ENCODE measurements at regions not wholly inside any gene's neighbourhood (a gene's known extent, or its start where the extent isn't known, plus 50 kb on each side); places are given as distances from the start of the nearest gene placed in this dataset.

DNA sequence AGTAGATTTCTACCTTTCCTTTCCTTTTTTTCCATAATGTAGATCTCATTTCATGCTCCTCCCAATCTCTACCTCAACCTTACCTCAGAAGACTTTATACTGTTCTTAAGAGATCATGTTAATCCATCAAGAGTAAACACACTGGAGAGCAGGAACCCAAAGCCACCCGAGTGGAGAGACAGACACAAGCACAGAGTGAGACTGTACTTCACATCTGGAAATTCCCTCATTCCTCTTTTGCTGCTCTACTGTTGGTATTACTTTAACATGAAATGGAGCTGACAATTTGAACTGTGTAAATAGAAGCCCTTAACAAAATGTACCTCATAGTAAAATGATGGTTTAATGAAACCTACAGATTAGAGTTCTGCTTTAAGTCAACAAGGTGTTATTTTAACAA lies 105.7 kb upstream of the RASGEF1B start:
- dilution Hi-C loops (cut with MboI; ENCODE audit: extremely low pct_ligation_motif_present, low sequenced_read_pairs): no loop called here
- TF ChIP-seq, protein P1, sequence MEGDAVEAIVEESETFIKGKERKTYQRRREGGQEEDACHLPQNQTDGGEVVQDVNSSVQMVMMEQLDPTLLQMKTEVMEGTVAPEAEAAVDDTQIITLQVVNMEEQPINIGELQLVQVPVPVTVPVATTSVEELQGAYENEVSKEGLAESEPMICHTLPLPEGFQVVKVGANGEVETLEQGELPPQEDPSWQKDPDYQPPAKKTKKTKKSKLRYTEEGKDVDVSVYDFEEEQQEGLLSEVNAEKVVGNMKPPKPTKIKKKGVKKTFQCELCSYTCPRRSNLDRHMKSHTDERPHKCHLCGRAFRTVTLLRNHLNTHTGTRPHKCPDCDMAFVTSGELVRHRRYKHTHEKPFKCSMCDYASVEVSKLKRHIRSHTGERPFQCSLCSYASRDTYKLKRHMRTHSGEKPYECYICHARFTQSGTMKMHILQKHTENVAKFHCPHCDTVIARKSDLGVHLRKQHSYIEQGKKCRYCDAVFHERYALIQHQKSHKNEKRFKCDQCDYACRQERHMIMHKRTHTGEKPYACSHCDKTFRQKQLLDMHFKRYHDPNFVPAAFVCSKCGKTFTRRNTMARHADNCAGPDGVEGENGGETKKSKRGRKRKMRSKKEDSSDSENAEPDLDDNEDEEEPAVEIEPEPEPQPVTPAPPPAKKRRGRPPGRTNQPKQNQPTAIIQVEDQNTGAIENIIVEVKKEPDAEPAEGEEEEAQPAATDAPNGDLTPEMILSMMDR (optimal IDR thresholded peaks at IDR 0.05 in 1 of 3, IDR thresholded peaks at IDR 0.05 in 1 of 3, conservative IDR thresholded peaks at IDR 0.05 in 1 of 3; ENCODE audit: extremely low read depth in 1 of 3, insufficient read depth in 2 of 3, low read length in 3 of 3): no peak
- no peak for TF ChIP-seq EZH2 (IDR thresholded peaks at IDR 0.05; ENCODE audit: low read length)
- no peak overlapping the region for H3K4me3 ChIP-seq (ENCODE audit: control insufficient read depth in 2 of 3, extremely low read depth in 1 of 3, insufficient read depth in 2 of 3, low read depth in 1 of 3, low read length in 3 of 3)

DNA sequence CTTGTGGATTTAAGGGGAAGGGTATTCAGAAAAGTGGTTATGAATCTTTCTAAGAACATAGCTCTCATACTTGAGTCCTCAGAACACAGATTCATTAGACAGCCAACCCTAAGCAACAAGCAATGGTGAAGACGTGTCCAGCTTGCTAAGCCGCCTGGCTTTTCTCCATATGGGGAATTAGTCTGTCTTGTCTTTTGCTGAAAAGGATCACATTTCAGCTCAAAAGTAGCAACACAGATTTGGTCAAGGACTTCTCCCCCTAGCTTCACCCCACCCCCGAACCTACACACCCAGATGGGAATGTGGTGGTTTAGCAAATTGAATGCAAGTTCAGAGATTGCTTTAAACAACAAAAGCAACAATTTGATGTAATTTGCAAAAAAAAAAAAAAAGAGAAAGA lies 103.3 kb upstream of the RASGEF1B start:
- Histone ChIP-seq H3K4me1 (ENCODE audit: control insufficient read depth, extremely low read depth, insufficient read depth, low read length) (no peaks in the 10 kb centered on the region), H3K27me3 (ENCODE audit: control insufficient read depth, extremely low read depth, insufficient read depth, low read length) (no peaks in the 10 kb centered on the region), H3K9ac (ENCODE audit: control insufficient read depth, extremely low read depth, insufficient read depth, low read length) (no peak overlapping the region), H3K4me3 (ENCODE audit: control insufficient read depth in 2 of 3, extremely low read depth in 1 of 3, insufficient read depth in 2 of 3, low read depth in 1 of 3, low read length in 3 of 3) (no peak overlapping the region), H3K9me1 (ENCODE audit: control insufficient read depth, extremely low read depth, insufficient read depth, low read length) (no peaks in the 10 kb centered on the region), H3K9me3 (ENCODE audit: control insufficient read depth, low read depth, low read length) (no peaks in the 10 kb centered on the region), H4K20me1 (ENCODE audit: control insufficient read depth, extremely low read depth, insufficient read depth, low read length) (no peaks in the 10 kb centered on the region), H3K27ac (ENCODE audit: control insufficient read depth, insufficient read depth, low read length) (no peak overlapping the region), H3K36me3 (ENCODE audit: control insufficient read depth in 2 of 2, extremely low read depth in 1 of 2, insufficient read depth in 2 of 2, low read length in 2 of 2) (no peaks in the 10 kb centered on the region), H3K79me2 (ENCODE audit: control insufficient read depth, insufficient read depth, low read length) (no peaks in the 10 kb centered on the region), H3K4me2 (ENCODE audit: control insufficient read depth, extremely low read depth, insufficient read depth, low read depth, low read length) (no peak overlapping the region), H2AFZ (ENCODE audit: control insufficient read depth, low read length) (no peak overlapping the region)
- FAIRE-seq (no peak), DNase-seq (ENCODE audit: low read depth, low spot score) (no peak)
- dilution Hi-C loops (cut with MboI; ENCODE audit: extremely low pct_ligation_motif_present, low sequenced_read_pairs): no loop called here
- TF ChIP-seq, protein P1 (optimal IDR thresholded peaks at IDR 0.05 in 1 of 3, IDR thresholded peaks at IDR 0.05 in 1 of 3, conservative IDR thresholded peaks at IDR 0.05 in 1 of 3; ENCODE audit: extremely low read depth in 1 of 3, insufficient read depth in 2 of 3, low read length in 3 of 3): no peak

More for the DNA sequence above, 105.7 kb upstream of the RASGEF1B start:
- H3K36me3 ChIP-seq (ENCODE audit: control insufficient read depth in 2 of 2, extremely low read depth in 1 of 2, insufficient read depth in 2 of 2, low read length in 2 of 2): no peaks in the 10 kb centered on the region
- H3K27me3 ChIP-seq (ENCODE audit: control insufficient read depth, extremely low read depth, insufficient read depth, low read length): no peaks in the 10 kb centered on the region
- no peaks in the 10 kb centered on the region for H3K9me3 ChIP-seq (ENCODE audit: control insufficient read depth, low read depth, low read length)
- H4K20me1 ChIP-seq (ENCODE audit: control insufficient read depth, extremely low read depth, insufficient read depth, low read length): no peaks in the 10 kb centered on the region
- H3K9me1 ChIP-seq (ENCODE audit: control insufficient read depth, extremely low read depth, insufficient read depth, low read length): no peaks in the 10 kb centered on the region
- H3K27ac ChIP-seq (ENCODE audit: control insufficient read depth, insufficient read depth, low read length): no peak overlapping the region
- H3K4me1 ChIP-seq (ENCODE audit: control insufficient read depth, extremely low read depth, insufficient read depth, low read length): no peaks in the 10 kb centered on the region
- no peak overlapping the region for H3K9ac ChIP-seq (ENCODE audit: control insufficient read depth, extremely low read depth, insufficient read depth, low read length)
- H2AFZ ChIP-seq (ENCODE audit: control insufficient read depth, low read length): no peak overlapping the region
- H3K4me2 ChIP-seq (ENCODE audit: control insufficient read depth, extremely low read depth, insufficient read depth, low read depth, low read length): no peak overlapping the region
- FAIRE-seq: no peak
- no peaks in the 10 kb centered on the region for H3K79me2 ChIP-seq (ENCODE audit: control insufficient read depth, insufficient read depth, low read length)
- no peak for DNase-seq (ENCODE audit: low read depth, low spot score)

Measured in keratinocyte (primary cell).